Subcutaneous abdominal adipose tissue (tissue), 5 donors: ENCODE measurements at regions not wholly inside any gene's neighbourhood (a gene's known extent, or its start where the extent isn't known, plus 50 kb on each side); places are given as distances from the start of the nearest gene placed in this dataset.
"Not testable (repeated sequence)": the region's sequence is repeated elsewhere in the genome, so short reads cannot be mapped to it uniquely, and the experiment has no call there.

Experiments
- H3K27ac ChIP-seq: one replicate; pipeline ENCODE4 v1.7.0; 2013; ENCODE audit warnings: low read depth, mild to moderate bottlenecking, inconsistent platforms, low read length, moderate library complexity
- H3K27me3 ChIP-seq, 5 donors: one replicate each; pipeline ENCODE4 v1.7.0; 2013; ENCODE audit warnings: low read length in 5 of 5, inconsistent platforms in 1 of 5; ENCODE audit not compliant: control insufficient read depth in 5 of 5, insufficient read depth in 4 of 5
- H3K36me3 ChIP-seq, 5 donors: one replicate each; pipeline ENCODE4 v1.7.0; 2013; ENCODE audit warnings: low read length in 5 of 5; ENCODE audit not compliant: control insufficient read depth in 5 of 5, insufficient read depth in 5 of 5
- H3K4me1 ChIP-seq, 5 donors: one replicate each; pipeline ENCODE4 v1.7.0; 2013; ENCODE audit warnings: low read length in 5 of 5, mild to moderate bottlenecking in 3 of 5, moderate library complexity in 1 of 5; ENCODE audit not compliant: control insufficient read depth in 5 of 5, insufficient read depth in 5 of 5
- H3K4me3 ChIP-seq, 5 donors: one replicate each; pipeline ENCODE4 v1.7.0; 2013; ENCODE audit warnings: low read length in 5 of 5, low read depth in 1 of 5
- H3K9ac ChIP-seq, 5 donors: one replicate each; pipeline ENCODE4 v1.7.0; 2013; ENCODE audit warnings: low read length in 5 of 5, mild to moderate bottlenecking in 4 of 5, moderate library complexity in 3 of 5
- H3K9me3 ChIP-seq, 5 donors: one replicate each; pipeline ENCODE4 v1.7.0; 2013; ENCODE audit warnings: low read length in 5 of 5; ENCODE audit not compliant: control insufficient read depth in 5 of 5
- donor health status: healthy.
- donor health status: healthy.
- donor health status: healthy.
- donor health status: healthy.
- donor health status: healthy.

- Histone ChIP-seq H3K36me3 (no peaks in the 10 kb centered on the region), H3K9me3 (no peaks in the 10 kb centered on the region), H3K27ac (no peak overlapping the region), H3K9ac (no peak overlapping the region), H3K4me1 (peaks cover 0 to 5% (median 0%) of the 10 kb centered on the region in 5 donors), H3K27me3 (peaks cover 0 to 5% (median 4%) of the 10 kb centered on the region in 5 donors), H3K4me3 (no peak overlapping the region)
Observed at GRCh38 chr17:51365090-51365489, 104.7 kb downstream of the UTP18 start.

- no peak overlapping the region for H3K9ac ChIP-seq
- H3K4me3 ChIP-seq, result no peak overlapping the region
- no peaks in the 10 kb centered on the region for H3K9me3 ChIP-seq
- H3K36me3 ChIP-seq, result no peaks in the 10 kb centered on the region
- H3K27me3 ChIP-seq, result peaks cover 0 to 8% (median 4%) of the 10 kb centered on the region in 5 donors
- no peak overlapping the region for H3K27ac ChIP-seq
- peaks cover 0 to 8% (median 0%) of the 10 kb centered on the region in 5 donors for H3K4me1 ChIP-seq
Observed at GRCh38 chr17:51366866-51367265, 106.5 kb downstream of the UTP18 start.

- H3K27ac ChIP-seq, H3K9ac ChIP-seq, H3K36me3 ChIP-seq, H3K27me3 ChIP-seq, H3K4me3 ChIP-seq, H3K9me3 ChIP-seq: not testable (repeated sequence)
- H3K4me1 ChIP-seq, result peaks cover 0 to 13% (median 0%) of the 10 kb centered on the region in 5 donors
Observed at GRCh38 chr17:51367836-51368235, 107.5 kb downstream of the UTP18 start.

GRCh38 chr17:51371732-51372151 lies 111.4 kb downstream of the UTP18 start:
- no peak overlapping the region for H3K9ac ChIP-seq
- H3K36me3 ChIP-seq, result no peaks in the 10 kb centered on the region
- peaks cover 0 to 2% (median 0%) of the 10 kb centered on the region in 5 donors for H3K9me3 ChIP-seq
- no peak overlapping the region for H3K27ac ChIP-seq
- peaks cover 0 to 12% (median 0%) of the 10 kb centered on the region in 5 donors for H3K4me1 ChIP-seq
- H3K27me3 ChIP-seq, result peaks cover 0 to 7% (median 0%) of the 10 kb centered on the region in 5 donors
- H3K4me3 ChIP-seq, result no peak overlapping the region

- H3K27ac ChIP-seq, result no peak overlapping the region
- peaks cover 0 to 12% (median 0%) of the 10 kb centered on the region in 5 donors for H3K4me1 ChIP-seq
- H3K4me3 ChIP-seq, result peak overlapping the region in 2 of 5 donors; percentile 27 to 35
- peaks cover 0 to 7% (median 0%) of the 10 kb centered on the region in 5 donors for H3K27me3 ChIP-seq
- no peaks in the 10 kb centered on the region for H3K36me3 ChIP-seq
- peaks cover 0 to 2% (median 0%) of the 10 kb centered on the region in 5 donors for H3K9me3 ChIP-seq
- H3K9ac ChIP-seq, result no peak overlapping the region
Observed at GRCh38 chr17:51372345-51373004, 112.1 kb downstream of the UTP18 start.

- Histone ChIP-seq H3K9me3 (peaks cover 0 to 2% (median 0%) of the 10 kb centered on the region in 5 donors), H3K27ac (no peak overlapping the region), H3K9ac (no peak overlapping the region), H3K4me3 (no peak overlapping the region), H3K36me3 (no peaks in the 10 kb centered on the region), H3K4me1 (peaks cover 0 to 12% (median 0%) of the 10 kb centered on the region in 5 donors), H3K27me3 (peaks cover 0 to 7% (median 0%) of the 10 kb centered on the region in 5 donors)
Observed at GRCh38 chr17:51373489-51374152, 113.3 kb downstream of the UTP18 start.

GRCh38 chr17:51374209-51374608 lies 113.9 kb downstream of the UTP18 start:
- no peaks in the 10 kb centered on the region for H3K36me3 ChIP-seq
- no peak overlapping the region for H3K9ac ChIP-seq
- no peak overlapping the region for H3K27ac ChIP-seq
- peaks cover 0 to 12% (median 0%) of the 10 kb centered on the region in 5 donors for H3K4me1 ChIP-seq
- H3K4me3 ChIP-seq, result no peak overlapping the region
- peaks cover 0 to 2% (median 0%) of the 10 kb centered on the region in 5 donors for H3K9me3 ChIP-seq
- H3K27me3 ChIP-seq, result peaks cover 0 to 7% (median 0%) of the 10 kb centered on the region in 5 donors

GRCh38 chr17:51375771-51376170 lies 115.4 kb downstream of the UTP18 start:
- Histone ChIP-seq H3K9ac (no peak overlapping the region), H3K9me3 (peaks cover 0 to 2% (median 0%) of the 10 kb centered on the region in 5 donors), H3K4me3 (no peak overlapping the region), H3K4me1 (peaks cover 0 to 12% (median 0%) of the 10 kb centered on the region in 5 donors), H3K27ac (no peak overlapping the region), H3K36me3 (no peaks in the 10 kb centered on the region), H3K27me3 (no peaks in the 10 kb centered on the region)

GRCh38 chr17:51376739-51377138 lies 116.4 kb downstream of the UTP18 start:
- H3K9ac ChIP-seq, result no peak overlapping the region
- H3K27me3 ChIP-seq, result no peaks in the 10 kb centered on the region
- peaks cover 0 to 10% (median 0%) of the 10 kb centered on the region in 5 donors for H3K4me1 ChIP-seq
- no peak overlapping the region for H3K27ac ChIP-seq
- H3K36me3 ChIP-seq, result no peaks in the 10 kb centered on the region
- no peak overlapping the region for H3K4me3 ChIP-seq
- peaks cover 0 to 2% (median 0%) of the 10 kb centered on the region in 5 donors for H3K9me3 ChIP-seq

- Histone ChIP-seq H3K36me3 (no peaks in the 10 kb centered on the region), H3K4me3 (no peak overlapping the region), H3K9ac (no peak overlapping the region), H3K4me1 (no peaks in the 10 kb centered on the region), H3K9me3 (no peaks in the 10 kb centered on the region), H3K27me3 (no peaks in the 10 kb centered on the region), H3K27ac (no peak overlapping the region)
Observed at GRCh38 chr17:51381262-51381661, 120.9 kb downstream of the UTP18 start.
